Erythroblast (primary cell): ENCODE measurements at regions not wholly inside any gene's neighbourhood (a gene's known extent, or its start where the extent isn't known, plus 50 kb on each side); places are given as distances from the start of the nearest gene placed in this dataset.
"Not testable (repeated sequence)": the region's sequence is repeated elsewhere in the genome, so short reads cannot be mapped to it uniquely, and the experiment has no call there.

Experiments
- DNase-seq, 2 experiments: peaks; one replicate each; lab custom pipeline; 2025; lab: John Stamatoyannopoulos, UW
- GATA1 ChIP-seq: IDR thresholded peaks from 2 replicates; pipeline ENCODE4 v1.6.1; 2011; ENCODE audit warnings: low read depth, mild to moderate bottlenecking, control low read depth, low read length, moderate library complexity
- POLR2A ChIP-seq: IDR thresholded peaks from 2 replicates; pipeline ENCODE4 v1.6.1; 2011; ENCODE audit warnings: mild to moderate bottlenecking, low read length

GRCh38 chr6:167237438-167238145 is 53.5 kb upstream of the UNC93A start:
- DNase-seq: no peak
- no peak for TF ChIP-seq GATA1
- TF ChIP-seq POLR2A: no peak

- DNase-seq: no peak
- TF ChIP-seq GATA1 (no peak), POLR2A (no peak)
Observed at GRCh38 chr6:167238146-167238693, 52.9 kb upstream of the UNC93A start.

DNA sequence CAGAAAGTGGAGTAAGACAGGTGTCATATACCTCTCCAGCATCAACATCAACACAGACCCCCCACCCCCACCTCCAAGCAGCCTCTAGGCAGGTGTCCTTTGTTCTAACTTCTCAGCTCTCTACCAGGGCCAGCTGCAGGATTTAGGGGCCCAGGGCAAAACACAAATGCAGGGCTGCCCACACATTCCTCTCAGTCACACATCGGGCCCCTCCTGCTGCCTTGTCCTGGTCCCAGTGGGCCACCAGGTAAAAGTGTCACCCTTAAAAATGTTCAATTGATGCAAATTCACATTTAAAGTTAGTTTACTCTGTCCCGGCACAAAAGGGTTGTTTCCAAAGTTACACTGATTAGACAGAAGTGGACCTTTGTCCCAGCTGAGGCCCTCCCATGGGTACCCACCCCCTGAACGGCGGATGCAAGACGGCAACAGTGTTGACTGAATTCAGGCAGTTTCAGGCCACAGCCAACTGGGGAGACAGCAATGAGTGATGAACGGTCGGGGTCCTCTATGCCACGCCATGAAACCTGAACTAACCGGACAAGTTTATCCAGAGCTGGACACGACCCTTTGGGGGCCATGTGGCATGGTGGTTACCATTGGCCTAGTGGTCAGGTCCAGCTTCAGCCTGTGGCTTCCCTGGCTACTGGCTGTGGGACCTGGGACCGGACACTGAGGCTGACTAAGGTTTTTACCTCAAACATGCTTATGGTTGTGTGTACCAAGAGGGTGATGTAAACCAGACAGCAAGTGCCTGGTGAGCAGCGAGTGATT is 52.2 kb upstream of the UNC93A start:
- TF ChIP-seq GATA1 (no peak), POLR2A (no peak)
- no peak for DNase-seq

GRCh38 chr6:167239470-167239869 is 51.6 kb upstream of the UNC93A start:
- DNase-seq: not testable (repeated sequence)

DNA sequence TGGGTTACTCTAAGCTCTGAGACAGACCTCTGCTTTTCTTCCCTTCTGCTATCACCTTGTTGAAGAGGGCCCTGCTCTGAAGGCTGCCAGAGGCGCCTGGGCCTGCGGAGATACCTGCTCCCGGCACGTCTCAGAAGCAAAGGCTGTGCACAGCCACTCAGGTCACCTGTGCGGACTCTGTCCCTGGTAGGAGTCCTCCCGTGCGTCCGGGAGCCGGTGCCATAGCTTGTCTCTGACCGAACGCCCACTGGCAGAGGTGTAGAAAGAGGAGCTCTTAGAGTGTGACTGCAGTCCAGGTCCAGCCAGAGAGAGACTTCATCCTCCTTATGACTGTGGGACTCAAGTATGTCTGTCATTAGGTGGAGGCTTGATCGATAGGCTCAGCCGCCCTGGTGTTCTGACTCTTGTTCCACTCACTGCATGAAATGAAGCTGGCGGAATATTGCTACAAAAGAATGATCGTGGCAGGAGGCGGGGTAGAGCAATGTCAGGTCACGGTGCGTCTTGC is 51.0 kb upstream of the UNC93A start:
- TF ChIP-seq POLR2A: no peak
- no peak for TF ChIP-seq GATA1
- DNase-seq: no peak
